ENCODE measurements at regions not wholly inside any gene's neighbourhood (a gene's known extent, or its start where the extent isn't known, plus 50 kb on each side); places are given as distances from the start of the nearest gene placed in this dataset.

GRCh38 chr9:89744730-89745129 lies 139.9 kb downstream of the GADD45G start:
- in situ Hi-C loops (cut with HindIII; ENCODE audit: low sequenced_read_pairs): no loop called here

DNA sequence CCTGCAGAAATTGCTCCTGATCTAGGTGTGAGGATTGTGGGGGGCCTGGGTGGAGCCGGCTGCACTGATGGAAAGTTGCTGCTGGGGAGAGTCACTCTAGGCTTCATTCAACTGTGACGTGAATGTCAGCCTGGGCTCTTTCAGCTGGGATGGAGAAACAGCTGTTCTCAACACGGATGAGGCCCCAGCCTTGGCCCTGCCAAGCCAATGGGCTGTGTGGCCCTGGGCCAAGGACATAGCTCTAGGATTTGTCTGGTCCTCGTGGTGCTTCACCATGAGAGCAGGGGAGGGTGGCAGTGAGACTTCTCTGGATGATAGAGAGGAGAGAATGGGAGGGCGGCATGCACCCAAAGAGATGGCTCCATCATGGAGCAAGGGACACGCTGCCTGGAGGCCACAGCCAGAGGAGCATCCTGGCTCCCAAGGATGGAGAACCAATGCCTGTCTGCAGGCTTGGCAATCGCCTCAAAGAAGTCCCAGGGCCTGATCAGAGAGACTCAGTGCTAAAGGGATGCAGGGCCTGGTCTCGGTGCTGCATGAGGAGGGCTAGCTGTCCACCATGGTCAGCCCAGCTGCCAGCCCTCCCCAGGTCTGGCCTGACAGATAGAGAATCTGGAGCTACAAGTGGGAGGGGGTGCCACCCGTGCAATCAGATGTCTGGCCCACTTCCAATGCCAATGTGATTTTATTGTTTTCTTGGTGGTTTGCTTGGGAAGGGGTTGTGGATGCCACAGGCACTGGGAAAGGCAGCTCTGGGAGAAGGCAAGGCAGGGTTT lies 141.0 kb downstream of the GADD45G start:
- in situ Hi-C loops (cut with HindIII; ENCODE audit: low sequenced_read_pairs): no loop called here

- in situ Hi-C loops (cut with HindIII; ENCODE audit: low sequenced_read_pairs): no loop called here
Observed at GRCh38 chr9:89746385-89747116, 141.7 kb downstream of the GADD45G start.

- in situ Hi-C loops (cut with HindIII; ENCODE audit: low sequenced_read_pairs): no loop called here
Observed at GRCh38 chr9:89747596-89747995, 142.8 kb downstream of the GADD45G start.

DNA sequence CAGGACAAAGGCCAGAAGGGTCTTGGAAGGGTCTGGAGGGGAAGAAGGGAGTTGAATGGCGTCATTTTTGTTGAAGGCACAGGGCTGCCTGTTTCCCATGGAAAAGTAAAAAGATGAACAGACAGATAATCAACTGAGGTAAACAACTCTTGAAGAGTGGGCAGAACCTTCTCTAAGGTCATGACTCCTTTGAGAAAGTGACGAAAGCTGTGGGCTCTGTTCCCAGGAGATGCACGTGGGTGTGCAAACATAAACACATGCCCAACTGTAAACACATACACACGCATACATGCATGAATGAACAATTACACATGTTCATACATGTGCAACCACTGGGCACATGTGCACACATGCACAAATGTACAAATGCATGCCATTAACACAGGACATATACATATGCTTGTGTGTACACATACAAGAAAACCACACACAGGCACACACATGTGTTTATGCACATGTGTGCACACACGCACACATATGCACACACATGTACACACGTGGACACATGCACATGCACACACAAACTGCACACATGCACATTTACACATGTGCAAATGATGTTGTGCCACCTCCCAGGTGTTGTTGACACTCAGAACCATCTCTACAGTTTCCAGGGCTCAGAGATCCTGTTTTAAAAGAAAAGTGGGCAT lies 143.3 kb downstream of the GADD45G start:
- in situ Hi-C loops (cut with HindIII; ENCODE audit: low sequenced_read_pairs): no loop called here

DNA sequence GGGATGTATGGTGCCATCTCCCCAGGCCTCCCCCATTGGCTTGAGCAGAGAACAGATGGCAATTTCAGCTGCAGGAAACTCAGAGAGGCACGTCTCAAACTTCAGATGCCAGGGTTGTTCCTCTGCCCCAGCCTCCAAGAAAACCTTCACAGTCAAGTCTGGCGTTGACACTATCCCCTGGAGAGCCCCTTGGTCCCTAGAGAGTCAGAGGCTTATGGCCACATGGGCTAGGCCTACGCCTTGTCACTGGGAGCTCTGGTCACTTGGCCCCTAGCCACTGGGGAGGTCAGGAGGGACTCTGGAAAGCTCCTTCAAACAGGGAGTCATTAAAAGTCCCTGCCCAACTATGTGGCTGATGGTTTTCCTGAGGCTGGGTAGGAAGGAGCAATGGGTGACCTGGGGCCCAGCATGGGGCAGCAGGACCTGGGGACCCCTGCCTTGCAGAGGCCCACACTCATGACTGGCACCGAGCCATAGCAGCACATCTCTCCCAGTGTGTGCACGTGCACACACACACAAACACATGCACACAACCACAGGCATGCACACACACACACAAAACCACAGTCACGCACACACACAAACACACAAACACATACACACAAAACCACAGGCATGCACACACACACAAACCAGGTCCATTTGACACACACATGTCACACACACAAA lies 144.2 kb downstream of the GADD45G start:
- in situ Hi-C loops (cut with HindIII; ENCODE audit: low sequenced_read_pairs): no loop called here

- in situ Hi-C loops (cut with HindIII; ENCODE audit: low sequenced_read_pairs): no loop called here
Observed at GRCh38 chr9:89749500-89750116, 144.8 kb downstream of the GADD45G start.

DNA sequence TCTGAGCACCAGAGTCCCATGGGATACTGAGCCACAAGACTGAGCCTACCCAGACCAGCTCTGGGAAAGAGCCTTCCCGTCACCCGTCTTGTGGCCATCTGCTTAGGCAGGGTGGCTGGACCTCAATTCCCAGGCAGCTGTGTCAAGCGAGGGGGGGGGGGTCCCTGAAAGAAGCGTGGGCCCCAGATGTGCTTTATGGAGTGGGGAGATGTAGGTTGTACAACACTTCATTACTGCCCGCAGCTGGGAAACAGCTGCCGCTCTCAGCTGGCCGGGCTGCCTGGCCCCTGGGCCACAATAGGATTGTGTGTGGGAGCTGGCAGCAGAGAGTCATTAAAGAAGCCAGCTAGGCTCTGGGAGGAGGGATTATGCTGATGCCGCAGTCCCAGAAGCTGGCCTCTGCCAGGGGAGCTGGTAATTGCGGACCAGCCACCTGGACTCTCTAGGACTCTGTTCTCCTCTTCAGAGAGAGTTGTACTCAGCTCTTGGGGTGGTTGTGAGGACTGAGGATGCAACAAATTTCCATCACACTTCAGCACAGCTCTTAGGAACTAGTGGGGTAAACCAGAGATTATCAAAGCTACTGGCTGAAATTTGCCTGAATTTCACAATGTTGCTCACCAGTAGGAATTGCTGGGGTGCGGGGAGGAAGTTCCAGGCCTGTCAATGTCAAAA lies 145.4 kb downstream of the GADD45G start:
- in situ Hi-C loops (cut with HindIII; ENCODE audit: low sequenced_read_pairs): no loop called here

DNA sequence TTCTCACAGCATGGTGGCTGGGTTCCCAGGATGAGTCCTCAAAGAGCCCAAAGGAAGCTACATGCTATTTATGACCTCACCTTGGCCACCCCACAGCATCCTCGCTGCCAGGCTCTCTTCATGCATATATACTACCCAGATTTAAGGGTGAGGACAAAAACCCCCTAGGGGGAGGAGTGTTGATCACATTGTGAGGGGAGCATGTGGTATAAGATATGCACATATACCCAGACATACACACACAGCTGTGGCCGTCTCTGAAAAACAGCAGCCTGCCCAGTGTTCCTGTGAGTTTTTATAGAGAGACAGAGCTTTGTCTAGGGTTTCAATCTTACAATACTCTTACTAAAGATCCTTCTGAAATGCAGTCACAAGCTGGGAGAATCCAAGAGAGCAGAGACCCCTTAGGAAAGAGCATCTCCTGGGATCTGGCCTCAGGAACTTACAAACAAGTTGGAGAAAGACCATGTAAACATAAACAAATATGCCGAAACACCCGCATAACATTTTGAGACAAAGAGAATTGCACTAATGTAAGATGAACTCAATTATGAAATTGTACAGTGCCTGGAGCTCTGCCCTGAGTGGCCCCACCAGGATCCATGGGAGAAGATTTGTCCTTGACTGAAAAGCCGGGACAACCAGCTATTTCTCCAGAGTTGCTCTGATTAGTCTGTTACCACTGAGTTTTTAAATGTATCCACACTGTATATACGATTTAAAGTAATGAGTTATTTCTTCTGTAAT lies 146.4 kb downstream of the GADD45G start:
- in situ Hi-C loops (cut with HindIII; ENCODE audit: low sequenced_read_pairs): no loop called here

GRCh38 chr9:89752154-89752553 lies 147.3 kb downstream of the GADD45G start:
- in situ Hi-C loops (cut with HindIII; ENCODE audit: low sequenced_read_pairs): no loop called here

GRCh38 chr9:89753472-89754055 lies 148.8 kb downstream of the GADD45G start:
- in situ Hi-C loops (cut with HindIII; ENCODE audit: low sequenced_read_pairs): no loop called here

DNA sequence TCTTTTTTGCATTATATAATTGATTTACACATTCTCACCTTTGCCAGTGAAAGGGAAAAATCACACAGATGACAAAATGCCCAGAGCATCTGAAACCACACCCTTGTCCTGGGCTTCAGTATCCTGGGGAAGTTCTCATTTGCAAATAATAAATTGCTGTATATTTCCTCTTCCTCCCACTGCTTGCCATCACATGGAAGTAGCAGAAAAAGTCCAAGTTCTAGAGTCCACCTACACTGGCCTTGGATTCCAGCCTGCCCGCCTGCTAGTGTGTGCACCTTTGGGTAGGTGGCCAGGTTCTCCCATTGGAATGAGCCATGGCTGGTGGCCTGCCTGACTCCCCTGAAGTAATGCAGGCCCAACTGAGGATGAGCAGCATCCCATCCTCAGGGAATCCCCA lies 149.4 kb downstream of the GADD45G start:
- in situ Hi-C loops (cut with HindIII; ENCODE audit: low sequenced_read_pairs): no loop called here

GRCh38 chr9:89755821-89756220 lies 151.0 kb downstream of the GADD45G start:
- in situ Hi-C loops (cut with HindIII; ENCODE audit: low sequenced_read_pairs): no loop called here

DNA sequence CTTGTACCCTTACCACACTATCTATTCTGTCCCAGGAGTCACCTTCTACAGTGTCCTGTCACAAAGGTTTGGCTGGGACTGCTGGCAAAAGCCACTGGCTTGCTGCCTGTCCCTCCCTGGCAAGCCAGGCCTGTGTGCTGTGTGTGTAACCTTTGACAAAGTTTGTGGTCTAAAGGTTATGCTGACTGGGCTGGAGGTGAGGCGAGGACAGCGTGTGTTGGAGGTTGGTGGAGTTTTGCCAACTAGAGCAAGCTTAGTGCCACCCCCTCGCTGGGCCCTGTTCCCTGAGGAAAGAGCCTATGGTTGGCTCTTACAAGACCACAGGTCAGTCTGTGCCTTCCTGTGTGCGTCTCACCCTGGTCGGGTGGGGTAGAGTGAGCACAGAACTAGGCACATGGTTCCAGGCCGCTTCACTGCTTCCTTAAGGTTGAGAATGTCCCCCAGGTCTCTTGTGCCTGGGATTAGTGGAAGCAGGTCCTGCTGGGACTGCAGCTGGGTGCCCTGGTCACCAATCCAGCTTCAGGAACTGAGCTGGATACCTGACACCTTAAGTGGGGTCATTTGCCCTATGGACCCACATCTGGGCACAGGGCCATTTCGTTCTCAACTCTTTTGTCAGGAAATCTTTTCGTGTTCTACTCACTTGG lies 152.2 kb downstream of the GADD45G start:
- in situ Hi-C loops (cut with HindIII; ENCODE audit: low sequenced_read_pairs): no loop called here

- in situ Hi-C loops (cut with HindIII; ENCODE audit: low sequenced_read_pairs): no loop called here
Observed at GRCh38 chr9:89757776-89758528, 153.1 kb downstream of the GADD45G start.

DNA sequence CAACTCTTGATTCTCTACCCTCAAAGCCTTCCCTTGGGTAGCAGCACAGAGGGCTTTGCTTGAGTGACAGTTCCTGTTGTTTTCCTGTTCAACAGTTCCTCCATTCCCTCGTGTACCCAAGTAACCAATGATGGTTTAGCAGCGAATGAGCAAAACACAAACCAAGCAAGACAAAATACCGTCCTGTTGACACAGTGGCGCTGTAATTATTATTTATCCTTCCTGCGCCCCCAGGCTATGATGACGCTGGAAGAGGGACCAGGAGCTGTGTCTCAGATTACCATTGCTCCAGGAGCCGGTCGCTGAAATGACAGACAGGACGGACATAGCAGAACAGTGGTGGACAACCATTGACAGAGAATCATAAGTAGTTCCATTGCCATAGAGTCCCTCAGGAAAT lies 154.8 kb downstream of the GADD45G start:
- in situ Hi-C loops (cut with HindIII; ENCODE audit: low sequenced_read_pairs): no loop called here

GRCh38 chr9:89760123-89760522 lies 155.3 kb downstream of the GADD45G start:
- in situ Hi-C loops (cut with HindIII; ENCODE audit: low sequenced_read_pairs): no loop called here

GRCh38 chr9:89764217-89764616 lies 159.4 kb downstream of the GADD45G start:
- in situ Hi-C loops (cut with HindIII; ENCODE audit: low sequenced_read_pairs): no loop called here

Data from DLD1 (cell line).